ENCODE measurements at regions not wholly inside any gene's neighbourhood (a gene's known extent, or its start where the extent isn't known, plus 50 kb on each side); places are given as distances from the start of the nearest gene placed in this dataset.

DNA sequence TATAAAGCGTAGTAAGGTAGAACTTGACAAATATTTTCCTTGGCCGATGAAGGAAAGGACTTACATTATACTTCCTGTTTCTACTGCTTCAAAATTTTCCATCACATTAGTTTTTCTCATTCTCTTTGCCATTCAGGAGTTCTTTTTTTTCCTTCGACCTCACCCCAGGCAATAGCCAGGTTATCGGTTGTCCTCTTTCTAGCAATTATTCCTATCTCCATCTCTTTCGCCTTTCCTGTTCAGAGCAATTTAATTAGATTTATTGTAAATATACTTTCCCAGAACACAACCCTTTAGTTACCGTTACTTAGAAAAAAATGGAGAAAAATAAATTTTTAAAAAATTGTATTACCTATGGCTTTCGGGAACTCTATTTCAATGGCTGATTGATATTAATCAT is 205.2 kb downstream of the KCNJ2 start:
- TF ChIP-seq POLR2AphosphoS5 (IDR thresholded peaks at IDR 0.05; ENCODE audit: low read depth), result no peak
- no peak for TF ChIP-seq CTCF (IDR thresholded peaks at IDR 0.05; ENCODE audit: insufficient read depth, low read length)
- no peak for TF ChIP-seq SPI1 (IDR thresholded peaks at IDR 0.05; ENCODE audit: borderline replicate concordance, low read depth)
- no peak for TF ChIP-seq REST (IDR thresholded peaks at IDR 0.05; ENCODE audit: insufficient replicate concordance, low read depth)
- no peak for TF ChIP-seq GABPA (IDR thresholded peaks at IDR 0.05; ENCODE audit: low read depth)

All from HL-60 (cell line).